Hindlimb muscle (tissue), 1 donor: ENCODE measurements at regions not wholly inside any gene's neighbourhood (a gene's known extent, or its start where the extent isn't known, plus 50 kb on each side); places are given as distances from the start of the nearest gene placed in this dataset.
"Not testable (repeated sequence)": the region's sequence is repeated elsewhere in the genome, so short reads cannot be mapped to it uniquely, and the experiment has no call there.

Experiments used
- DNase-seq: peaks from one replicate; pipeline ENCODE4 v3.0.0-alpha.2; 2013

DNA sequence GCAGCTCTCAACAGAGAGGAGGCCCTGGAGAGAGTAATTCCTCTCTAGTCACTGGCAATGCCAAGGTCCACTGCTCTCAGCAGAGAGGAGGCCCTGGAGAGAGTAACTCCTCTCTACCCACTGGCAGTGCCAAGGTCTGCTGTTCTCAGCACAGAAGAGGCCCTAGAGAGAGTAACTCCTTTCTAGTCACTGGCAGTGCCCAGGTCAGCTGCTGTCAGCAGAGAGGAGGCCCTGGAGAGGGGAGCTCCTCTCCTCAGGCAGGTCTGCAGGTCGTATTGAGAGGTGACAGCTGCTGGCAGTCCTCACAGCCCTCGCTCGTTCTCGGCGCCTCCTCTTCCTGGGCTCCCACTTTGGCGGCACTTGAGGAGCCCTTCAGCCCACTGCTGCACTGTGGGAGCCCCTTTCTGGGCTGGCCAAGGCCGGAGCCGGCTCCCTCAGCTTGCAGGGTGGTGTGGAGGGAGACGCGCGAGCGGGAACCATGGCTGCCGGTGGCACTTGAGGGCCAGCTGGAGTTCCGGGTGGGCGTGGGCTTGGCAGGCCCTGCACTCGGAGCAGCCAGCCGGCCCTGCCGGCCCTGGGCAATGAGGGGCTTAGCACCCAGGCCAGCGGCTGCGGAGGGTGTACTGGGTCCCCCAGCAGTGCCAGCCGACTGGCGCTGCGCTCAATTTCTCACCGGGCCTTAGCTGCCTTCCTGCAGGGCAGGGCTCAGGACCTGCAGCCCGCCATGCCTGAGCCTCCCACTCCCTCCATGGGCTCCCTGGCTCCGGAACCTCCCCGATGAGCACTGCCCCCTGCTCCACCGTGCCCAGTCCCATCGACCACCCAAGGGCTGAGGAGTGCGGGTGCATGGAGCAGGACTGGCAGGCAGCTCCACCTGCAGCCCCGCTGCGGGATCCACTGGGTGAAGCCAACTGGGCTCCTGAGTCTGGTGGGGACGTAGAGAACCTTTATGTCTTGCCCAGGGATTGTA is 642.9 kb downstream of the PRR16 start:
- not testable (repeated sequence) for DNase-seq

DNA sequence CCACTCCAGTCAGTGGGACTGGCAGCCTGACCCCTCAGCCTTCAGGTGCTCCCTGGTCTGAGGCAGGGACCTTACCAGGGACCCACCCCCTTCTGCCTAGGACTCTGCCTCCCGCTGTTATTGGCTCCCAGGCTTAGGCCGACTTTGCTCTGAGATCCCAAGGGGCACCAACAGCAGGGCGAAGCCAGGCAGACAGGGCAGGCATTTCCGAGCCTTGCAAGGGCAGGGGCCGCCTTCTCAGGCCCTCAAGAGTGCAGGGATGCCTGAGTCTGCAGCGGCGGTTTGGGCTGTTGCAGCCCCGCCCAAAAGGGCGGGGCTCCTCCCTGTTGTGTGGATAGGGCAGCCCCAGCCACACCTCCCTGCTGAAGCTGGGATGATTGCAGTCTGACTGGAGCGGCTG is 644.6 kb downstream of the PRR16 start:
- DNase-seq = no peak

DNA sequence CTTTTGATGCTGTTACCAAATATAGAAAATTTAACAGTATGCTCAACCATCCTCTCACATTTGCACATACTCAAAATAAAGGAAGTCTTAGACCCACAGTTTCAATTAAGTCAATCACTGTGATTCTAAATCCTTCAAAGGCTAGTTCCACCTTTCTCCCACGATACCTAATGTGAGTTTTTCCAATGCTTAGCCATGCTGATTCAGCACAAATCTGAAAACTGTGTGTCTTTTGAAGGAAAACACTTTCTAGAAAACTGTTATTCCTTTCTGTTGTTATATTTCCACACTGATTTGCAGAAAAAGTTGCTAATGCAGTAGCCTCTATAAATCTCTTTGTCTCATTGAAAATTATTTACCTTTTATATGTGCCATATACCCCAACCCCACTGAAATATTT is 645.7 kb downstream of the PRR16 start:
- DNase-seq = no peak

DNA sequence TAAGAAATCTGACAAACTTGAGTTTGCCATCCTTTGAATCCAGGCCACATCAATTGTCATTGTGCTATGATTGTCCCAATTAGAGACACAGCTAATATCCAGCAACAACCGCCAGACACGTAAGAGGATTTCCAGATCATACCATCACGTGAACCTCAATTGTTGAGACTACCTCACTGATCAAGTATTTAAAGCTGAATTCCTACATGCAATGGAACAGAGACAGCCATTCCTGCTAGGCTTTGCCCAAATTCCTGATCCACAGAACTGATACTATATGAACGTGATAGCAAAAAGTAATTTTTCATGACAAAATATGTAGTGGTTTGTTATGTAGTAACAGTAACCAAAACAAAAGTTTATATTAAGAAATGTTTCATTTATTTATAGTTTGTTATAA is 657.7 kb downstream of the PRR16 start:
- no peak for DNase-seq

DNA sequence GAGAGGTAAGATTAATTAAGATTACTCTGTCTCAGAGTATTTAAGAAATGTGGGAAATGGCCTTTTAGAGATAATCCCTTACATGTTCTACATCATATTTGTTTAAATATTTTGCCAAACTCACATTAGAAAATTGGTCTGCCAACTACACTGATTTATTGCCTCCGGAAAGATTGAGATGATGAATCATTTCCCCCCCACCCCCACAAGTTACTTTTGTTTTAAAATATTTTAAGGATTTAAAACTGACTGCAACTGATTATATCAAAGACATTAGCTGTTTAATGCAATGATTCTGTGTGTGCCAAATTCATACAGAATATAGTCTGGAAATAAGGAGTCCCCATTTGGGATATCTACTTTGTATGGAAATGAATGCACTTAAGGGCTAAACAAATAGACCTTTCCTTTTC is 674.4 kb downstream of the PRR16 start:
- DNase-seq = no peak

DNA sequence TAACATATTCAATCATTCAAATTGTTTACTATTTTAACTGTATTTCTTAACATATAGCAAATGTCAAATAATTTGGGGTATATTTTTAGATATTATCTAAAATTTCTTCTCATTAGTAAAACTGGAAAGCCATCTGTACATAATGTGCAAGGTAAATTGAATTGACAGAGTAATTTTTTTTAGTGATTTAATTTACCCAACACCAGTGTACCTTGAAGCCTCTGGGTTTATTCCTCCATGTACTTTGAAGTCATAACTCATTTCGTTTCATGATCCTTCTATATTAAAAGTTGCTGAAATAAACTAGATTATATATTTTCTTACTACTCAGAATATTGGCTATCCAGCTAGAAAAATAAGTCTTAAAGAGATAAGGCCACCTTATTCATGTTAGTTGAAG is 674.9 kb downstream of the PRR16 start:
- DNase-seq = no peak

DNA sequence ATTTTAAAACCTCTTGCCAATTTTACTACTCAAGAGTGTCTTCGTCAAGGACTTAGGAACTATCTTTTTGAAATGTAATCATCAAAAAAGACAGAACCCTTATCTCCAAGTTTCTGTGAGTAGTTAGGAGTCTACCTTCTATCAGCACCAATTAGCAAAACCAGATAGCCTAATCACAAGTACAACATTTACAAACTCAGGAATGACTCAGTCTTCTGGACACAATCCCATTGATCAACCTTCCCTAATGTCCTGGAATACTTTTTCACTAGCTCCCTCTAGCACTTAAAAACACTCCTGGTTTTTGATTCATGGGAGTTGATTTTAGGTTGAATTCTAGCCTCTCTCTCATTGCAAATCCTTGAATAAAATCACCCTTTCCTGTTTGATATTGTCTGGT is 680.7 kb downstream of the PRR16 start:
- DNase-seq = no peak

DNA sequence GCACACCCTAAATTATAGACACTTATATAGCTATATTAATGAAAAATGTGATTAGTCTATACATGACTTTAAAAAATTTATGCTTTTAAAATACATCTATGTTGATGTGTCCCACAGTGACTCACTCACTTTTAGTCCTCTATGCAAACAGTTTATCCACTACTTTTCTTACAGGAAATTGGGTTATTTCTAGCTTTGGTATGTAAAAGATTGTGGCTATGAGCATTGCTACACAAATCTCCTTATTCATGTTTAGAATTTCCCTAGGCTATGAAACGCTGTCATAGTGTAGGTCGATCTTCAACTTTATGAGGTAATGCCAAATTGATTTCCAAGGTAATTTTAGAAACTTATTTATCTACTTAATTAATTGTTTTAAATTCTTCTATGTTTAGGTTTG is 687.4 kb downstream of the PRR16 start:
- no peak for DNase-seq

DNA sequence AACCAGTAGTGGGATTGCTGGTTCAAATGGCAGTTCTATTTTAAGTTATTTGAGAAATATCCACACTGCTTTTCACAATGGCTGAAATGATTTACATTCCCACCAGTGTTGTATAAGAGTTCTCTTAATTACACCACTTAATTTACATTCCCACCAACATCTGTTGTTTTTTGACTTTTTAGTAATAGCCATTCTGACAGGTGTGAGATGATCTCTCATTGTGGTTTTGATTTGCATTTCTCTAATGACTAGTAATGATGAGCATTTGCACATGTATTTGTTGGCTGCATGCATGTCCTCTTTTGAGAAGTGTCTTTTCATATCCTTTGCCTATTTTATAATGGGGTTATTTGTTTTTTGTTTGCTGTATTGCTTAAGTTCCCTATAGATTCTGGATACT is 688.3 kb downstream of the PRR16 start:
- no peak for DNase-seq

DNA sequence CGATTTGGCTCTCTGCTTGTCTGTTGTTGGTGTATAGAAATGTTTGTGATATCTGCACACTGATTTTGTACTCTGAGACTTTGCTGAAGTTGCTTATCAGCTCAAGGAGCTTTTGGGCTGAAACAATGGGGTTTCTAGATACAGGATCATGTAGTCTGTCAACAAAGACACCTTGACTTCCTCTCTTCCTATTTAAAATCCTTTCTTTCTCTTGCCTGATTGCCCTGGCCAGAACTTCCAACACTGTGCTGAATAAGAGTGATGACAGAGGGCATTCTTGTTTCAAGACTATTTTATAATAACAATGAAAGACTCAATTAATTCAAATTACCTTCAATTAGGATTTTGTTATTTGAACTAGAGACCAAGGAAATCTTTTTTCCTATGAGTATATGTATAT is 692.5 kb downstream of the PRR16 start:
- no peak for DNase-seq

DNA sequence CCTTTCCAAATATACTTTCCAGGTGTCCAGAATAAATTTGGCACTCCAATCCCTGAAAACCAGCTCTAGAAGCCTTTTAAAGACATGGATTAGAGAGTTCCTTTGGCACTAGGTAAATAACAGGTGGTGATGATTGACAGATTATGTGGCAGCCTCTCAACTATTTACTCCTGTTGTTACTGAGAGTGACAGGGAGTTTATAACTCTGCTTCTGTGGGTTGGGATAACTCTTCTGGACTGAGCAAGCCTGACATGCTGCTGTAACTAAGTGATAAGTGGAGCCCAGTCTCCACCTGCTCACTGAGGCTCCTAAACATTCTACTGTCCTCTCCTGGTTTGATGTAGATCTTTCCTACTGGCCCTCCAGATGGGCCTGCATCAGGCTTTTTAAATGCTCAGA is 693.2 kb upstream of the FTMT start:
- no peak for DNase-seq

DNA sequence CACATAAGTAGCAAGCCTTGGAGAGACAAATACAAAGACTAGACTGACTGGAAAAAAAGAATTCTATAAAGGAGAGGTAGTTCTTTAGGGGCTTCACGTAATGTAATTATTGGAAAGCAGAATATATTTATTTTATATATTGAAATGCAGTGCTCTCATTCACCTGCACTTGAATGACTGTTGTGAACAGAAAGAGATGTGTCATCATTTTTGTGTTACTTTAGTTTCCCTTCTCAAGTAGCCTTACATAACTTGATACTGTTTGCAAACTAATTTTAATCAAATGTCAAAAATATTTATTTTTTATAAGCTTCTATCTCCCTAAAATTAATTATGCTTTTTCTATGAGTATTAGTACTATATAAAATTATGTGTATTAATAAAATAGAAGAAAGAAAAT is 691.1 kb upstream of the FTMT start:
- DNase-seq = no peak

DNA sequence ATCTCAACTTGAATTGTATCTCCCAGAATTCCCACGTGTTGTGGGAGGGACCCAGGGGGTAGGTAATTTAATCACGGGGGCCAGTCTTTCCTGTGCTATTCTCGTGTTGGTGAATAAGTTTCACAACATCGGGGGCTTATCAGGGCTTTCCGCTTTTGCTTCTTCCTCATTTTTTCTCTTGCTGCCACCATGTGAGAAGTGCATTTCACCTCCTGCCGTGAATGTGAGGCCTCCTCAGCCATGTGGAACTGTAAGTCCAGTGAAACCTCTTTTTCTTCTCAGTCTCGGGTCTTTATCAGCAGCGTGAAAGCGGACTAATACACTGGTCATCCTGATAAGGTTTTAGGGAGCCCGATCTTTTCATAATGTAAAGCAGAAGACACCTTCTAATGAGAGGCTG is 687.0 kb upstream of the FTMT start:
- DNase-seq = no peak

DNA sequence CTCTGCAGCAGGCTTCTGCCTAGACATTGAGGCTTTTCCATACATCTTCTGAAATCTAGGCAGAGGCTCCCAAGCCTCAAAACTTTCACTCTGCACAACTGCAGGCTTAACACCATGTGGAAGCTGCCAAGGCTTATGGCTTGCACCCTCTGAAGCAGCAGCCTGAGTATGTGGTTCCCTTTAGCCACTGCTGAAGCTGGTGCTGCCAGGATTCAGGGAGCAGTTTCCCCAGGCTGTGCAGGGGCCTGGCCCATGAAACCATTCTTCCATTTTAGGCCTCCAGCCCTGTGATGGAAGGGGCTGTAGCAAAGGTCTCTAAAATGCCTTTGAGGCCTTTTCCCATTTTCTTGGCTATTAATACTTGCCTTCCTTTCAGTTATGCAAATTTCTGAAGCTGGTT is 680.3 kb upstream of the FTMT start:
- DNase-seq = no peak

DNA sequence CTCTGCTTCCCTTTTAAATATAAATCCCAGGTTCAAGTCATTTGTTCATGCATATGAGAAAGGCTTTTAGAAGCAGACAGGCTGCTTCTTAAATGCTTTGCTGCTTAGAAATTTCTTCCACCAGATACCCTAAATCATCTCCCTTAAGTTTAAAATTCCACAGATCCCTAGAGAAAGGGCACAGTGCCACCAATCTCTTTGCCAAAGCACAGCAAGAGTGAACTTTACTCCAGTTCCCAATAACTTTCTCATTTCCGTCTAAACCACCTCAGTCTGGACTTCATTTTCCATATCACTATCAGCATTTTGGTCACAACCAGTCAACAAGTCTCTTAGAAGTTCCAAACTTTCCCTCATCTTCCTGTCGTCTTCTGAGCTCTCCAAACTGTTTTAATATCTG is 679.8 kb upstream of the FTMT start:
- no peak for DNase-seq

DNA sequence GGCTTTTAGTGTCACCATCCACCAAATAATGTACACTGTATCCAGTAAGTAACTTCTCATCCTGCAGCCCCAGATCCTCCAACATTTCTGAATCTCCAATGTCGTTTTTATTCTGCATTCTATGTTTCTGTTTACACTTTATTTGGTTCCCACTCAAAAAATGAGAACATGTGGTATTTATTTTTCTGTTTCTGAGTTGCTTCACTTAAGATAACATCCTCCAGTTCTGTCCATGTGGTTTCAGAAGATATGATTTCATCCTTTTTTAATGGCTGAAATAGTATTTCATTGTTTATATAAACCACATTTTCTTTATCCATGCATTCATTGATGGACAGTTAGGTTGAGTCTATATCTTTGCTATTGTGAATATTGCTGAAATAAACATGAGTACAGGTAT is 677.3 kb upstream of the FTMT start:
- DNase-seq = no peak

DNA sequence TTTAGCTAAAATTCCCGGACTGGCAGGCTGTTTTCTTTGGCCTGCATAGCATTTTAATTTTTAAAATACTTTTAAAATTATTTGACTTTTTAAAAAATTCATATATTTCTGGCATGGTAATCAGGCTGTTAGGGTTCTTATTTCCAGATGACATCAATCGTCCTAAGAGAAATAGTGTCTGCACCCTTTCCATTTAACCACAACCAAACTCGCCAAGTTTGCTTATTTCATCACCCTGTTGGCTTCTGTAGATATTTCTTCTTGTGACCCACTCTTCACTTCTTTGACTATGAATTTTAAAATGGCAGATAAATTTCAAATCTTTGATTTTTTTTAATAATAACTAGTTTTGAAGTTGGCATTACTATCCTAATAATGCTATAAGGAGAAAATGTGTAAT is 675.7 kb upstream of the FTMT start:
- no peak for DNase-seq

DNA sequence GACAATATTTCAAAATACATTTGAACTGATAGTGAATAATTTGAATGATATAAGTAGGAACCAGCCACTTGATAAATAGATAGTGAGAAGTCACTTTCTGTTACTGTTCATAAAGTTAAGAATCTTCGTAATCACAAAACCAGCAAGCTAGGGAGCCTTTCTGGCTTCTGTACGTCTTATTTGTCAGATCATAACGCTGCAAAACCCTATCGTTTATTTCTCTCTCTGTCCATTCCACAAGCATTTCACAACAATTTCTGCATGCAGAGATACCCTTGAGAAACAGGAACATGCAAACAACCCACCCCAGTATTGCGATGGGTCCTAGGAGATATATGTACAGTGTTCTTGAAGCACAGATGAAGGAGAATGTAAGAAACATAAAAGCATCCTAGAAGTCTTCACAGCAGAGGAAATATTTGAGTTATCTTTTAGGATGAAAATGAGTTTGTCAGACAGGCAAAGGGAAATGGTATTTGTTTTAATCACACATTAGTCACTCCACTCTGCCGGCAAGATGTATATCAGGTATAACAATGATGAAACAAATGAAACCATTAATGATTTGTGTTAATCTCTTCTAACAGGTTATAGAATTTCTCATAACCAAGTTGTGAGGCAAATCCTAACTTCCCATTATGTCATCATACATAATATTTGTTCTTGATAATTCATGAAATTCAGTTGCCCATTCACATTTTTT is 668.7 kb upstream of the FTMT start:
- DNase-seq = no peak

DNA sequence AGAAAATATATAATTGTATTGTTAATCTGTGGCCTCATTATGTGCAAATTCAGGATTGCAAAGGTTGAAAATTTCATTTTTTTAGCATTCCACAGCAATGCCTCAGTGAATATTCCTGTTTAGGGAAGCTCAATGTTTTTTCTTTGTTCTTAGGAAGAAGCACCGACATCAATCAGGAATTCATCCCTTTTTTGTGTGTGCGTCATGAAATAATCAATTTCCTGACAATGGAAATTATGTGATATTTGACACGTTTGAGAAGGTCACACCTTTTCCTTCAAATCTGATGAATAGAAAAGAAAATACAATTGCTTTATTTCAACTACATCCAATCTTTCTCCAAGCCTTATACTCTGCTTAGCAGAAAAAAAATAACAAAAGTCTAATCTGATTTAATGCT is 662.8 kb upstream of the FTMT start:
- no peak for DNase-seq

DNA sequence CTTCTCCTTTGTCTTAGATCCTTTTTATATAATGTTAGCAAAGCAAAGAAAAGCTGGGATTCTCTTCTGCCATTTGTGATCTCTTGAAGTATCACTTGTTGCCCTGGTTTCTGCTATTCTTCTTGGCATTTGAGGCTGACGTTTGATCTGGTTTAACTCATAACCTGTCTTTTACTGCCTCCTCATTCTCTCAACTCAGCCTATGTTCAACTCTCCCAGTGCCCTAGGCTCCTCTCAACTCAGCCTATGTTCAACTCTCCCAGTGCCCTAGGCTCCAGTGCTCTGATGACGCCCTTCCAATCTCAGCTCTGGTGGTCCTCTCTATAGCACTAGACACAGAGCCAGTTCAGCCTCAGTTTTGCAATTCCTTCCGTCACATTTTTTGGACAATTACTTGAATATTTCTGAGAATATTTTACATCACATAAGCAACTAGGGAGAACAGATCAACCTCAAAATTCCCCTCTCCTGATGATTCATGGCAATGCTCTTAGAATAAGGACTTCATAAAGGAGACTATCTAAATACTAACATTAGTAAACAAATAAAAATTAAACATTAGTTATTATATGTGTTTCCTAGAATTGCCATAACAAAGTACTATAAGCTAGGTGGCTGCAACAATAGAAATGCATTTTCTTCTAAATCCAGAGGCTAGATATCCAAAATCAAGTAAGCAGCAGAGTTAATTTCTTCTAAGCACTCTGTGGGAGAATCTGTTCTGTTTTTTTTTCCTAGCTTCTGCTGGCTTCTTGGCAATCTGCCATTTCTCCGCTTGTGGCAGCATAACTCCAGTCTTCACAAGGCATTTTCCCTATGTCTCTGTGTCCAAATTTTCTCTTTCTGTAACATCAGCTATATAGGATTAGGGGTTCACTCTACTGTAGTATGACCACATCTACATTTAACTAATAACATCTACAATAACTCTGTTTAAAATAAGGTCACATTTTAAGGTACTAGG is 662.1 kb upstream of the FTMT start:
- DNase-seq = no peak

DNA sequence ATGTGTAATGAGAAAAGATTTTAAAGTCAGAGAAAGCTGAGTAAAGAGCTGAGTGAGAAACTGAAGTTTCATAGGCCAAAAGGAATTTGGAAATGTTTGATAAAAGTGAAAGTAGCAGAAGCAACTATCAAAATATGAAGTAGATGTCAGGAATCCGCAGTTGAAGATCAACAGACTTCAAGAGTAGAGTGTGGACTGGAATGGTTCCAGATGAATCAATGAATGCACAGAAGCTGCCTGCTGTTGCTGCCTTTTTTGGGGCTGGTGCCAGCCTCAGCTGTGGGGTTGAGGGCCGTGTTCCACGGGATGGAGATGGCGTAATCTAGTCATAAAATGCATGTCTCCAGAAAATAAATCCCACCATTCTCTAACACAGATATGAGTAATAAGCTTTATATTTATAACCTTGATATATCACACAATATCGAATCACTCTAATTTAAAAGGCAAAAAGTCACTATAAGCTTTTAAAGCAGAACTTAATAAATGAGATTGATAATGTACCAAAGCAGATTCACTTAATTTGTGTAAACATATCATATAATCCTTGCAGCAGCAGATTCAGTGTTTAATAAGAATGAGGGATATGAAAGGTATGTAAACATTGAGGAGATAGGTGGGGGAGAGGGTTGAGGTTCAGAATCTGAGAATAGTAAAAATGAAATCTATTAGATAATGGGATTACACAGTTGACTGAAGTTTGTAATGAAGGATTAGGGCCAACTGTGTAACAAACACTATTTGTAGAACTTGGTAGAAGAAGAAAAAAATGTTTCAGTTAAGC is 652.3 kb upstream of the FTMT start:
- no peak for DNase-seq

DNA sequence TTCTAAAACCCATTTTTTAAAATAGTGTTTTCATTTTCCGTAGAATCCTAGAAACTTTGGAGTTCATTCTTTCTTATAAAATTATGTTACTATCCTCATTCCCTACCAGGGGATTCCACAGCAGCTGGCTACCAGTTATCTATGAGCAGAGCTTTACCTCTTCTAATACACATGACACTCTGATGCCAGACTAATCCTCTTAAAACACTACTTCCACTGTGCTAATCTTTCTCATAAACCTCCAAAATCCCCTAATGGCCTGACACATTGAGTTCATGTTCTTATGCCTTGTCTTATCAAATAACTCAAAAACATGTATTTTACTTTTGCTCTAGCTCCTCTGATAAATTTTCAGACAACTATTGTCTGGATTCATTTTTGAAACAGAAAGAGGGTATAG is 633.6 kb upstream of the FTMT start:
- no peak for DNase-seq
